Breast epithelium (tissue), 3 donors: ENCODE measurements at regions not wholly inside any gene's neighbourhood (a gene's known extent, or its start where the extent isn't known, plus 50 kb on each side); places are given as distances from the start of the nearest gene placed in this dataset.

Source experiments
- POLR2A ChIP-seq: fragments of 450-650 bp; IDR thresholded peaks from one replicate; pipeline ENCODE4 v1.6.1; 2016; ENCODE audit warnings: antibody characterized with exemption, mild to moderate bottlenecking, moderate library complexity
- POLR2AphosphoS5 ChIP-seq, 3 donors: sonication (generic); formaldehyde crosslinking; IDR thresholded peaks; one replicate each; pipeline ENCODE4 v1.6.1; 2017; ENCODE audit warnings: antibody characterized with exemption in 3 of 3
- TF ChIP-seq, protein P1 (sequence below), 3 donors: fragments of 450-650 bp; IDR thresholded peaks; one replicate each; pipeline ENCODE4 v1.5.1; 2016 to 2017; ENCODE audit warnings: antibody characterized with exemption in 3 of 3, mild to moderate bottlenecking in 3 of 3, moderate library complexity in 3 of 3

DNA sequence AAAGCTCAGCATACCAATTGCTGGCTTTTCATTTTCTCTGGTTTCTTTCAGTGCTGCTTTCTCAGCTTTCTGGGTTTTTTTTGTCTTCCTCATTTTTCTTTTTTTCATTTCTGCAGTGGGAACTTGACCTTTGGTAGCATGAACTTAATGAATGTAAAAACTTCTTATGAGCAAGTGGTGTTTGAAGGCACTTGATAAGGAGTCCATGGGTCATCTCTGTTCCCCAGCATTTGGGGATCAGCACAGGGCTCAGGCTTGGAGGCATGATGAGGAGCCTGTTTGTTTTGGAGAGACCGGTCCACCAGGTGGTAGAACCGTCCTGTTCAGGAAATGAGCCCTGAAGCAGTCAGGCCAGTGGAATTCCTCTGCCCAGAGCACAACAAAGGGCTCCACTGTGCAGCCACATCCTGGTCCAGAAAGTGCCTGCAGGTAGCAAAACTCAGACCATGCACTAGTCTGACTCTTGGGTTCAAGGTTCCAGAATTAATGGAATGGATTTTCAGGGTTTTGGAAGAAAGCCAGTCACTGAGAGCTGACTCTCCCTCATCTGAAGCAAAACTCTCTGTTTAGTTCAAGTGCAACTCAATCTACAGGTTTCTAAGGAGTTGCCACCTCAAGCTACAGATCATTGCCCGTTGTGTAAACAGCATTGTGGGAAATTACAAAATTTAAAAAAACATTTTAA lies 52.3 kb upstream of the ADGRF1 start:
- TF ChIP-seq, protein P1, sequence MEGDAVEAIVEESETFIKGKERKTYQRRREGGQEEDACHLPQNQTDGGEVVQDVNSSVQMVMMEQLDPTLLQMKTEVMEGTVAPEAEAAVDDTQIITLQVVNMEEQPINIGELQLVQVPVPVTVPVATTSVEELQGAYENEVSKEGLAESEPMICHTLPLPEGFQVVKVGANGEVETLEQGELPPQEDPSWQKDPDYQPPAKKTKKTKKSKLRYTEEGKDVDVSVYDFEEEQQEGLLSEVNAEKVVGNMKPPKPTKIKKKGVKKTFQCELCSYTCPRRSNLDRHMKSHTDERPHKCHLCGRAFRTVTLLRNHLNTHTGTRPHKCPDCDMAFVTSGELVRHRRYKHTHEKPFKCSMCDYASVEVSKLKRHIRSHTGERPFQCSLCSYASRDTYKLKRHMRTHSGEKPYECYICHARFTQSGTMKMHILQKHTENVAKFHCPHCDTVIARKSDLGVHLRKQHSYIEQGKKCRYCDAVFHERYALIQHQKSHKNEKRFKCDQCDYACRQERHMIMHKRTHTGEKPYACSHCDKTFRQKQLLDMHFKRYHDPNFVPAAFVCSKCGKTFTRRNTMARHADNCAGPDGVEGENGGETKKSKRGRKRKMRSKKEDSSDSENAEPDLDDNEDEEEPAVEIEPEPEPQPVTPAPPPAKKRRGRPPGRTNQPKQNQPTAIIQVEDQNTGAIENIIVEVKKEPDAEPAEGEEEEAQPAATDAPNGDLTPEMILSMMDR (IDR thresholded peaks at IDR 0.05) = no peak
- no peak for TF ChIP-seq POLR2A
- no peak for TF ChIP-seq POLR2AphosphoS5 (IDR thresholded peaks at IDR 0.05)
